ENCODE measurements at regions not wholly inside any gene's neighbourhood (a gene's known extent, or its start where the extent isn't known, plus 50 kb on each side); places are given as distances from the start of the nearest gene placed in this dataset.
"Not testable (repeated sequence)": the region's sequence is repeated elsewhere in the genome, so short reads cannot be mapped to it uniquely, and the experiment has no call there.

GRCh38 chr6:9307187-9307586, 871.8 kb upstream of the SLC35B3 start:
- no peaks in the 10 kb centered on the region for H3K4me1 Mint-ChIP-seq
- no peaks in the 10 kb centered on the region for H3K27me3 Mint-ChIP-seq
- H3K36me3 Mint-ChIP-seq, result no peaks in the 10 kb centered on the region
- no peak overlapping the region for H3K27ac Mint-ChIP-seq
- H3K9me3 Mint-ChIP-seq, result no peaks in the 10 kb centered on the region
- no peak overlapping the region for H3K4me3 Mint-ChIP-seq

GRCh38 chr6:9295644-9296043, 860.3 kb upstream of the SLC35B3 start:
- H3K27ac Mint-ChIP-seq, result no peak overlapping the region
- H3K4me3 Mint-ChIP-seq, result no peak overlapping the region
- no peaks in the 10 kb centered on the region for H3K36me3 Mint-ChIP-seq
- H3K4me1 Mint-ChIP-seq, result no peaks in the 10 kb centered on the region
- H3K9me3 Mint-ChIP-seq, result peaks cover 5 to 12% (median 9%) of the 10 kb centered on the region in 3 donors
- H3K27me3 Mint-ChIP-seq, result no peaks in the 10 kb centered on the region

- Mint-ChIP-seq H3K36me3 (peaks cover 1% of the 10 kb centered on the region), H3K27me3 (no peaks in the 10 kb centered on the region), H3K4me3 (no peak overlapping the region), H3K4me1 (no peaks in the 10 kb centered on the region), H3K27ac (no peak overlapping the region), H3K9me3 (peaks cover 6 to 12% (median 7%) of the 10 kb centered on the region in 3 donors)
Measured at GRCh38 chr6:9292975-9293374, 857.6 kb upstream of the SLC35B3 start.

GRCh38 chr6:9290342-9290741, 855.0 kb upstream of the SLC35B3 start:
- not testable (repeated sequence) for H3K9me3 Mint-ChIP-seq, H3K36me3 Mint-ChIP-seq, H3K27me3 Mint-ChIP-seq, H3K4me3 Mint-ChIP-seq, H3K4me1 Mint-ChIP-seq, H3K27ac Mint-ChIP-seq

- Mint-ChIP-seq H3K9me3 (peaks cover 0 to 2% (median 2%) of the 10 kb centered on the region in 3 donors), H3K27ac (no peak overlapping the region), H3K27me3 (no peaks in the 10 kb centered on the region), H3K4me1 (no peaks in the 10 kb centered on the region), H3K36me3 (no peaks in the 10 kb centered on the region), H3K4me3 (no peak overlapping the region)
Measured at GRCh38 chr6:9272671-9273070, 837.3 kb upstream of the SLC35B3 start.

GRCh38 chr6:9266741-9267140, 831.4 kb upstream of the SLC35B3 start:
- H3K4me3 Mint-ChIP-seq, result no peak overlapping the region
- no peaks in the 10 kb centered on the region for H3K4me1 Mint-ChIP-seq
- peaks cover 0 to 10% (median 8%) of the 10 kb centered on the region in 3 donors for H3K9me3 Mint-ChIP-seq
- H3K36me3 Mint-ChIP-seq, result no peaks in the 10 kb centered on the region
- H3K27ac Mint-ChIP-seq, result no peak overlapping the region
- H3K27me3 Mint-ChIP-seq, result no peaks in the 10 kb centered on the region

- Mint-ChIP-seq H3K4me3 (no peak overlapping the region), H3K4me1 (no peaks in the 10 kb centered on the region), H3K36me3 (no peaks in the 10 kb centered on the region), H3K27me3 (no peaks in the 10 kb centered on the region), H3K27ac (no peak overlapping the region), H3K9me3 (peaks cover 0 to 10% (median 4%) of the 10 kb centered on the region in 3 donors)
Measured at GRCh38 chr6:9257215-9257614, 821.9 kb upstream of the SLC35B3 start.

GRCh38 chr6:9254251-9254650, 818.9 kb upstream of the SLC35B3 start:
- Mint-ChIP-seq H3K27me3 (no peaks in the 10 kb centered on the region), H3K27ac (no peak overlapping the region), H3K9me3 (no peaks in the 10 kb centered on the region), H3K36me3 (no peaks in the 10 kb centered on the region), H3K4me3 (no peak overlapping the region), H3K4me1 (no peaks in the 10 kb centered on the region)

- Mint-ChIP-seq H3K4me3 (no peak overlapping the region), H3K27me3 (no peaks in the 10 kb centered on the region), H3K4me1 (no peaks in the 10 kb centered on the region), H3K9me3 (no peaks in the 10 kb centered on the region), H3K36me3 (no peaks in the 10 kb centered on the region), H3K27ac (no peak overlapping the region)
Measured at GRCh38 chr6:9252799-9253198, 817.5 kb upstream of the SLC35B3 start.

GRCh38 chr6:9250852-9251251, 815.5 kb upstream of the SLC35B3 start:
- Mint-ChIP-seq H3K4me1 (no peaks in the 10 kb centered on the region), H3K9me3 (no peaks in the 10 kb centered on the region), H3K27me3 (no peaks in the 10 kb centered on the region), H3K36me3 (no peaks in the 10 kb centered on the region), H3K4me3 (no peak overlapping the region), H3K27ac (no peak overlapping the region)

- Mint-ChIP-seq H3K36me3 (no peaks in the 10 kb centered on the region), H3K9me3 (peaks cover 0 to 3% (median 0%) of the 10 kb centered on the region in 3 donors), H3K27ac (no peak overlapping the region), H3K4me1 (no peaks in the 10 kb centered on the region), H3K27me3 (no peaks in the 10 kb centered on the region), H3K4me3 (no peak overlapping the region)
Measured at GRCh38 chr6:9248133-9248532, 812.8 kb upstream of the SLC35B3 start.

GRCh38 chr6:9240861-9241260, 805.5 kb upstream of the SLC35B3 start:
- H3K27me3 Mint-ChIP-seq, result no peaks in the 10 kb centered on the region
- H3K9me3 Mint-ChIP-seq, result peaks cover 0 to 10% (median 1%) of the 10 kb centered on the region in 3 donors

GRCh38 chr6:9236443-9236842, 801.1 kb upstream of the SLC35B3 start:
- Mint-ChIP-seq H3K4me3 (no peak overlapping the region), H3K36me3 (no peaks in the 10 kb centered on the region), H3K9me3 (peaks cover 3 to 12% (median 7%) of the 10 kb centered on the region in 3 donors), H3K4me1 (no peaks in the 10 kb centered on the region), H3K27ac (no peak overlapping the region), H3K27me3 (no peaks in the 10 kb centered on the region)

More at GRCh38 chr6:9240861-9241260, 805.5 kb upstream of the SLC35B3 start:
- Mint-ChIP-seq H3K4me3 (no peak overlapping the region), H3K36me3 (no peaks in the 10 kb centered on the region), H3K4me1 (no peaks in the 10 kb centered on the region), H3K27ac (no peak overlapping the region)

GRCh38 chr6:9233686-9234085, 798.3 kb upstream of the SLC35B3 start:
- H3K4me1 Mint-ChIP-seq, result no peaks in the 10 kb centered on the region
- no peaks in the 10 kb centered on the region for H3K36me3 Mint-ChIP-seq
- peaks cover 0 to 12% (median 3%) of the 10 kb centered on the region in 3 donors for H3K9me3 Mint-ChIP-seq
- no peaks in the 10 kb centered on the region for H3K27me3 Mint-ChIP-seq
- H3K4me3 Mint-ChIP-seq, result no peak overlapping the region
- no peak overlapping the region for H3K27ac Mint-ChIP-seq

GRCh38 chr6:9233226-9233625, 797.9 kb upstream of the SLC35B3 start:
- no peaks in the 10 kb centered on the region for H3K4me1 Mint-ChIP-seq
- no peak overlapping the region for H3K4me3 Mint-ChIP-seq
- no peak overlapping the region for H3K27ac Mint-ChIP-seq
- no peaks in the 10 kb centered on the region for H3K36me3 Mint-ChIP-seq
- H3K9me3 Mint-ChIP-seq, result peaks cover 0 to 12% (median 3%) of the 10 kb centered on the region in 3 donors
- no peaks in the 10 kb centered on the region for H3K27me3 Mint-ChIP-seq

GRCh38 chr6:9225441-9225871, 790.1 kb upstream of the SLC35B3 start:
- Mint-ChIP-seq H3K9me3 (peaks cover 2 to 16% (median 5%) of the 10 kb centered on the region in 3 donors), H3K36me3 (no peaks in the 10 kb centered on the region), H3K4me3 (no peak overlapping the region), H3K4me1 (no peaks in the 10 kb centered on the region), H3K27ac (no peak overlapping the region), H3K27me3 (no peaks in the 10 kb centered on the region)

GRCh38 chr6:9224539-9224938, 789.2 kb upstream of the SLC35B3 start:
- H3K4me1 Mint-ChIP-seq, result no peaks in the 10 kb centered on the region
- no peaks in the 10 kb centered on the region for H3K36me3 Mint-ChIP-seq
- H3K9me3 Mint-ChIP-seq, result peaks cover 2 to 16% (median 6%) of the 10 kb centered on the region in 3 donors
- no peak overlapping the region for H3K27ac Mint-ChIP-seq
- H3K4me3 Mint-ChIP-seq, result no peak overlapping the region
- H3K27me3 Mint-ChIP-seq, result no peaks in the 10 kb centered on the region
